WTC11 (cell line): ENCODE measurements at regions not wholly inside any gene's neighbourhood (a gene's known extent, or its start where the extent isn't known, plus 50 kb on each side); places are given as distances from the start of the nearest gene placed in this dataset.
"Not testable (repeated sequence)": the region's sequence is repeated elsewhere in the genome, so short reads cannot be mapped to it uniquely, and the experiment has no call there.

Experiments
- ATAC-seq: fragments of 200-7000 bp; cut with Tn5 transposase; 2 replicates; pipeline ENCODE4 v1.10.0; 2021; ENCODE audit warnings: mild to moderate bottlenecking, moderate library complexity
- CTCF ChIA-PET: fragments of 300-600 bp; sonication (Branson Sonifier 250); formaldehyde crosslinking; loops from one replicate; lab custom pipeline; 2021; ENCODE audit warnings: antibody characterized with exemption; lab: Charles Lee
- POLR2A ChIA-PET: fragments of 350-600 bp; sonication (Branson Sonifier 250); formaldehyde crosslinking; loops from one replicate; lab custom pipeline; 2021; ENCODE audit warnings: antibody characterized with exemption; lab: Charles Lee
- DNase-seq: peaks from one replicate; pipeline ENCODE4 v3.0.0; 2021; ENCODE audit warnings: low spot score
- H3K27ac Mint-ChIP-seq: 2 replicates; pipeline ENCODE4 v1.8.0; 2021; ENCODE audit warnings: mixed read lengths
- H3K27me3 Mint-ChIP-seq: 2 replicates; pipeline ENCODE4 v1.8.0; 2021; ENCODE audit warnings: low read depth, mild to moderate bottlenecking, moderate library complexity, mixed read lengths
- H3K36me3 Mint-ChIP-seq: 2 replicates; pipeline ENCODE4 v1.8.0; 2021; ENCODE audit warnings: mixed read lengths
- H3K4me1 Mint-ChIP-seq: 2 replicates; pipeline ENCODE4 v1.8.0; 2022; ENCODE audit warnings: mixed read lengths
- H3K4me3 Mint-ChIP-seq: 2 replicates; pipeline ENCODE4 v1.8.0; 2021; ENCODE audit warnings: mild to moderate bottlenecking, moderate library complexity, mixed read lengths
- H3K9me3 Mint-ChIP-seq: 2 replicates; pipeline ENCODE4 v1.8.0; 2021; ENCODE audit warnings: mixed read lengths
- ATF2 ChIP-seq: sonication (generic); formaldehyde crosslinking; IDR thresholded peaks from 2 replicates; pipeline ENCODE4 v1.8.1; 2022; ENCODE audit warnings: low read depth, missing genetic modification reagents, borderline replicate concordance
- GRHL2 ChIP-seq: fragments of 250-450 bp; sonication (Bioruptor Pico); IDR thresholded peaks from 2 replicates; pipeline ENCODE4 v1.8.0; 2022; ENCODE audit warnings: mild to moderate bottlenecking, moderate library complexity; ENCODE audit not compliant: insufficient replicate concordance, severe bottlenecking
- HMGA2 ChIP-seq: fragments of 250-450 bp; sonication (Bioruptor Pico); IDR thresholded peaks from 2 replicates; pipeline ENCODE4 v1.4.0; 2021; ENCODE audit warnings: mild to moderate bottlenecking, moderate library complexity
- IRF1 ChIP-seq: sonication (generic); formaldehyde crosslinking; IDR thresholded peaks from 2 replicates; pipeline ENCODE4 v1.8.0; 2023; ENCODE audit warnings: missing genetic modification reagents
- JAZF1 ChIP-seq: fragments of 250-450 bp; sonication (Bioruptor Pico); IDR thresholded peaks from 2 replicates; pipeline ENCODE4 v1.9.0; 2021; ENCODE audit warnings: moderate library complexity, mild to moderate bottlenecking, inconsistent platforms
- NFATC4 ChIP-seq: fragments of 250-450 bp; sonication (Bioruptor Pico); IDR thresholded peaks from 2 replicates; pipeline ENCODE4 v1.9.0; 2021; ENCODE audit warnings: mild to moderate bottlenecking
- NR2C2 ChIP-seq: sonication (generic); formaldehyde crosslinking; IDR thresholded peaks from 2 replicates; pipeline ENCODE4 v1.8.0; 2022; ENCODE audit warnings: mild to moderate bottlenecking, missing genetic modification reagents
- NR3C1 ChIP-seq: sonication (generic); formaldehyde crosslinking; conservative IDR thresholded peaks from 2 replicates; pipeline ENCODE4 v1.8.1; 2023; ENCODE audit warnings: low read depth, mild to moderate bottlenecking, missing genetic modification reagents
- PRRX2 ChIP-seq: fragments of 250-450 bp; sonication (Bioruptor Pico); IDR thresholded peaks from 2 replicates; pipeline ENCODE4 v1.8.0; 2021; ENCODE audit warnings: mild to moderate bottlenecking
- RELA ChIP-seq: sonication (generic); formaldehyde crosslinking; IDR thresholded peaks from 2 replicates; pipeline ENCODE4 v1.8.1; 2022; ENCODE audit warnings: missing genetic modification reagents, mild to moderate bottlenecking, borderline replicate concordance
- RORB ChIP-seq: fragments of 250-450 bp; sonication (Bioruptor Pico); IDR thresholded peaks from 2 replicates; pipeline ENCODE4 v1.9.0; 2021; ENCODE audit warnings: mild to moderate bottlenecking
- SOX15 ChIP-seq: fragments of 250-450 bp; sonication (Bioruptor Pico); IDR thresholded peaks from 2 replicates; pipeline ENCODE4 v1.9.0; 2021; ENCODE audit warnings: mild to moderate bottlenecking
- ZBTB21 ChIP-seq: sonication (generic); formaldehyde crosslinking; IDR thresholded peaks from 2 replicates; pipeline ENCODE4 v1.8.1; 2023; ENCODE audit warnings: mild to moderate bottlenecking, missing genetic modification reagents, borderline replicate concordance
- ZNF121 ChIP-seq: sonication (generic); formaldehyde crosslinking; IDR thresholded peaks from 2 replicates; pipeline ENCODE4 v1.8.0; 2023; ENCODE audit warnings: missing genetic modification reagents
- TF ChIP-seq, protein P1 (sequence below): sonication (generic); formaldehyde crosslinking; IDR thresholded peaks from 2 replicates; pipeline ENCODE4 v1.8.1; 2022; ENCODE audit warnings: mild to moderate bottlenecking, missing genetic modification reagents, moderate library complexity, borderline replicate concordance
- TF ChIP-seq, protein P2 (sequence below): sonication (generic); formaldehyde crosslinking; IDR thresholded peaks from 2 replicates; pipeline ENCODE4 v1.8.0; 2022; ENCODE audit warnings: mild to moderate bottlenecking, missing genetic modification reagents
- TF ChIP-seq, protein P3 (sequence below): sonication (generic); formaldehyde crosslinking; IDR thresholded peaks from 2 replicates; pipeline ENCODE4 v1.8.1; 2023; ENCODE audit warnings: mild to moderate bottlenecking, missing genetic modification reagents, moderate library complexity

- Mint-ChIP-seq H3K4me3 (no peak overlapping the region), H3K4me1 (no peaks in the 10 kb centered on the region), H3K27me3 (no peaks in the 10 kb centered on the region), H3K36me3 (peaks cover 22% of the 10 kb centered on the region), H3K27ac (no peak overlapping the region), H3K9me3 (peaks cover 39% of the 10 kb centered on the region)
- ChIA-PET POLR2A (no interaction called here), CTCF (no interaction called here)
- TF ChIP-seq RORB (CRISPR knock-in tag) (no peak), ZNF121 (CRISPR knock-in tag) (no peak), RELA (CRISPR knock-in tag) (no peak), ATF2 (CRISPR knock-in tag) (no peak), SOX15 (no peak), NR3C1 (CRISPR knock-in tag) (no peak), IRF1 (no peak), NR2C2 (CRISPR knock-in tag) (no peak), JAZF1 (no peak), PRRX2 (CRISPR knock-in tag) (no peak), NFATC4 (CRISPR knock-in tag) (no peak), GRHL2 (CRISPR knock-in tag) (no peak), HMGA2 (CRISPR knock-in tag) (no peak), ZBTB21 (CRISPR knock-in tag) (no peak)
- TF ChIP-seq, protein P1, sequence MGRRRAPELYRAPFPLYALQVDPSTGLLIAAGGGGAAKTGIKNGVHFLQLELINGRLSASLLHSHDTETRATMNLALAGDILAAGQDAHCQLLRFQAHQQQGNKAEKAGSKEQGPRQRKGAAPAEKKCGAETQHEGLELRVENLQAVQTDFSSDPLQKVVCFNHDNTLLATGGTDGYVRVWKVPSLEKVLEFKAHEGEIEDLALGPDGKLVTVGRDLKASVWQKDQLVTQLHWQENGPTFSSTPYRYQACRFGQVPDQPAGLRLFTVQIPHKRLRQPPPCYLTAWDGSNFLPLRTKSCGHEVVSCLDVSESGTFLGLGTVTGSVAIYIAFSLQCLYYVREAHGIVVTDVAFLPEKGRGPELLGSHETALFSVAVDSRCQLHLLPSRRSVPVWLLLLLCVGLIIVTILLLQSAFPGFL (CRISPR knock-in tag), result no peak
- TF ChIP-seq, protein P2, sequence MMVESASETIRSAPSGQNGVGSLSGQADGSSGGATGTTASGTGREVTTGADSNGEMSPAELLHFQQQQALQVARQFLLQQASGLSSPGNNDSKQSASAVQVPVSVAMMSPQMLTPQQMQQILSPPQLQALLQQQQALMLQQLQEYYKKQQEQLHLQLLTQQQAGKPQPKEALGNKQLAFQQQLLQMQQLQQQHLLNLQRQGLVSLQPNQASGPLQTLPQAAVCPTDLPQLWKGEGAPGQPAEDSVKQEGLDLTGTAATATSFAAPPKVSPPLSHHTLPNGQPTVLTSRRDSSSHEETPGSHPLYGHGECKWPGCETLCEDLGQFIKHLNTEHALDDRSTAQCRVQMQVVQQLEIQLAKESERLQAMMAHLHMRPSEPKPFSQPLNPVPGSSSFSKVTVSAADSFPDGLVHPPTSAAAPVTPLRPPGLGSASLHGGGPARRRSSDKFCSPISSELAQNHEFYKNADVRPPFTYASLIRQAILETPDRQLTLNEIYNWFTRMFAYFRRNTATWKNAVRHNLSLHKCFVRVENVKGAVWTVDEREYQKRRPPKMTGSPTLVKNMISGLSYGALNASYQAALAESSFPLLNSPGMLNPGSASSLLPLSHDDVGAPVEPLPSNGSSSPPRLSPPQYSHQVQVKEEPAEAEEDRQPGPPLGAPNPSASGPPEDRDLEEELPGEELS (CRISPR knock-in tag), result no peak
- TF ChIP-seq, protein P3, sequence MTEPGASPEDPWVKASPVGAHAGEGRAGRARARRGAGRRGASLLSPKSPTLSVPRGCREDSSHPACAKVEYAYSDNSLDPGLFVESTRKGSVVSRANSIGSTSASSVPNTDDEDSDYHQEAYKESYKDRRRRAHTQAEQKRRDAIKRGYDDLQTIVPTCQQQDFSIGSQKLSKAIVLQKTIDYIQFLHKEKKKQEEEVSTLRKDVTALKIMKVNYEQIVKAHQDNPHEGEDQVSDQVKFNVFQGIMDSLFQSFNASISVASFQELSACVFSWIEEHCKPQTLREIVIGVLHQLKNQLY (CRISPR knock-in tag), result no peak
- no peak for ATAC-seq
- DNase-seq, result no peak
Measured at GRCh38 chr2:189318761-189319160, 122.5 kb upstream of the WDR75 start.

GRCh38 chr2:189319424-189319823 is 121.8 kb upstream of the WDR75 start:
- H3K4me3 Mint-ChIP-seq, CTCF ChIA-PET, H3K4me1 Mint-ChIP-seq, POLR2A ChIA-PET, DNase-seq, H3K27ac Mint-ChIP-seq, ATAC-seq, H3K27me3 Mint-ChIP-seq: not testable (repeated sequence)
- H3K9me3 Mint-ChIP-seq, result peaks cover 43% of the 10 kb centered on the region
- H3K36me3 Mint-ChIP-seq, result peaks cover 22% of the 10 kb centered on the region
